H9 (cell line): ENCODE measurements at regions not wholly inside any gene's neighbourhood (a gene's known extent, or its start where the extent isn't known, plus 50 kb on each side); places are given as distances from the start of the nearest gene placed in this dataset.

ENCODE experiments used
- DNase-seq: peaks from one replicate; pipeline ENCODE4 v3.0.0-alpha.2; 2017
- H2AFZ ChIP-seq: one replicate; pipeline ENCODE4 v1.6.1; 2013; ENCODE audit warnings: mild to moderate bottlenecking, low read length, control low read depth, moderate library complexity
- H2AK5ac ChIP-seq: 2 replicates; pipeline ENCODE4 v1.6.1; 2013; ENCODE audit warnings: low read length, control low read depth, mixed read lengths; ENCODE audit not compliant: insufficient read length
- H2BK120ac ChIP-seq: one replicate; pipeline ENCODE4 v1.6.1; 2013; ENCODE audit warnings: low read depth, mild to moderate bottlenecking, low read length, control low read depth, inconsistent platforms; ENCODE audit not compliant: poor library complexity, severe bottlenecking
- H2BK12ac ChIP-seq: 2 replicates; pipeline ENCODE4 v1.6.1; 2013; ENCODE audit warnings: low read length, control low read depth, mixed read lengths, low read depth; ENCODE audit not compliant: insufficient read length
- H2BK15ac ChIP-seq: 2 replicates; pipeline ENCODE4 v1.6.1; 2013; ENCODE audit warnings: low read depth, low read length, control low read depth
- H2BK20ac ChIP-seq: one replicate; pipeline ENCODE4 v1.6.1; 2013; ENCODE audit warnings: low read depth, mild to moderate bottlenecking, low read length, control low read depth, inconsistent platforms; ENCODE audit not compliant: poor library complexity, severe bottlenecking
- H2BK5ac ChIP-seq: 2 replicates; pipeline ENCODE4 v1.6.1; 2013; ENCODE audit warnings: low read length, control low read depth, mixed read lengths; ENCODE audit not compliant: insufficient read length
- H3K14ac ChIP-seq: 2 replicates; pipeline ENCODE4 v1.6.1; 2013; ENCODE audit warnings: low read length, control low read depth; ENCODE audit not compliant: insufficient read depth
- H3K18ac ChIP-seq: 2 replicates; pipeline ENCODE4 v1.6.1; 2013; ENCODE audit warnings: low read depth, mild to moderate bottlenecking, mixed read lengths, low read length, control low read depth; ENCODE audit not compliant: insufficient read length
- H3K23ac ChIP-seq: 2 replicates; pipeline ENCODE4 v1.6.1; 2013; ENCODE audit warnings: low read length, control low read depth, mixed read lengths, low read depth; ENCODE audit not compliant: insufficient read length
- H3K23me2 ChIP-seq: 2 replicates; pipeline ENCODE4 v1.6.1; 2013; ENCODE audit warnings: low read depth, mild to moderate bottlenecking, mixed read lengths, low read length, control low read depth; ENCODE audit not compliant: insufficient read length, poor library complexity, severe bottlenecking
- H3K27ac ChIP-seq: 2 replicates; pipeline ENCODE4 v1.5.1; 2013; ENCODE audit warnings: low read length, control low read depth, mixed read lengths, low read depth; ENCODE audit not compliant: insufficient read length
- H3K27me3 ChIP-seq: 2 replicates; pipeline ENCODE4 v1.6.1; 2013; ENCODE audit warnings: low read length, control low read depth, inconsistent platforms; ENCODE audit not compliant: insufficient read depth
- H3K4ac ChIP-seq: 2 replicates; pipeline ENCODE4 v1.6.1; 2013; ENCODE audit warnings: low read depth, mild to moderate bottlenecking, control low read depth, inconsistent platforms, low read length, moderate library complexity
- H3K4me1 ChIP-seq: 2 replicates; pipeline ENCODE4 v1.6.1; 2013; ENCODE audit warnings: low read length, control low read depth, inconsistent platforms; ENCODE audit not compliant: insufficient read depth
- H3K4me2 ChIP-seq: 2 replicates; pipeline ENCODE4 v1.6.1; 2013; ENCODE audit warnings: low read length, control low read depth, mixed read lengths; ENCODE audit not compliant: insufficient read length, insufficient read depth
- H3K56ac ChIP-seq: 2 replicates; pipeline ENCODE4 v1.6.1; 2013; ENCODE audit warnings: low read depth, mild to moderate bottlenecking, mixed read lengths, low read length, control low read depth; ENCODE audit not compliant: insufficient read length
- H3K79me1 ChIP-seq: 2 replicates; pipeline ENCODE4 v1.6.1; 2013; ENCODE audit warnings: low read depth, mild to moderate bottlenecking, moderate library complexity, low read length, control low read depth, inconsistent platforms; ENCODE audit not compliant: insufficient read depth, poor library complexity, severe bottlenecking
- H3K79me2 ChIP-seq: 2 replicates; pipeline ENCODE4 v1.6.1; 2013; ENCODE audit warnings: low read length, control low read depth, inconsistent platforms; ENCODE audit not compliant: insufficient read depth
- H3K9ac ChIP-seq: 2 replicates; pipeline ENCODE4 v1.6.1; 2013; ENCODE audit warnings: low read length, control low read depth, mixed read lengths; ENCODE audit not compliant: insufficient read length; ENCODE audit errors: extremely low read depth
- H3K9me3 ChIP-seq: one replicate; pipeline ENCODE4 v1.6.1; 2013; ENCODE audit warnings: low read depth, low read length, inconsistent platforms; ENCODE audit not compliant: control insufficient read depth
- H3T11ph ChIP-seq: one replicate; pipeline ENCODE4 v1.6.1; 2013; ENCODE audit warnings: mild to moderate bottlenecking, low read length, control low read depth, inconsistent platforms
- H4K20me1 ChIP-seq: one replicate; pipeline ENCODE4 v1.6.1; 2013; ENCODE audit not compliant: control insufficient read depth, insufficient read length, insufficient read depth
- H4K5ac ChIP-seq: 2 replicates; pipeline ENCODE4 v1.6.1; 2013; ENCODE audit warnings: low read depth, mild to moderate bottlenecking, mixed read lengths, low read length, control low read depth; ENCODE audit not compliant: insufficient read length
- H4K8ac ChIP-seq: replicated peaks from 2 replicates; pipeline ENCODE4 v1.6.1; 2013; ENCODE audit warnings: low read length, control low read depth, mixed read lengths, low read depth; ENCODE audit not compliant: insufficient read length
- H4K91ac ChIP-seq: 2 replicates; pipeline ENCODE4 v1.6.1; 2013; ENCODE audit warnings: low read depth, mild to moderate bottlenecking, moderate library complexity, mixed read lengths, low read length, control low read depth; ENCODE audit not compliant: insufficient read length
- H3K27ac Mint-ChIP-seq, 3 experiments: 2 replicates in 2 of 3; 3 replicates in 1 of 3; pipeline ENCODE4 v1.8.0; 2020 to 2021; ENCODE audit warnings: mixed read lengths in 3 of 3, mild to moderate bottlenecking in 1 of 3, moderate library complexity in 1 of 3
- H3K27me3 Mint-ChIP-seq: 2 replicates; pipeline ENCODE4 v1.8.0; 2021; ENCODE audit warnings: low read depth, mild to moderate bottlenecking, moderate library complexity, mixed read lengths
- H3K36me3 Mint-ChIP-seq, 3 experiments: 2 replicates in 2 of 3; 3 replicates in 1 of 3; pipeline ENCODE4 v1.8.0; 2020 to 2021; ENCODE audit warnings: low read depth in 3 of 3, mixed read lengths in 3 of 3; ENCODE audit not compliant: insufficient read depth in 1 of 3
- H3K4me1 Mint-ChIP-seq, 2 experiments: 2 replicates each; pipeline ENCODE4 v1.8.0; 2020; ENCODE audit warnings: mixed read lengths in 2 of 2
- H3K4me3 Mint-ChIP-seq, 2 experiments: 2 replicates in 1 of 2; 3 replicates in 1 of 2; pipeline ENCODE4 v1.8.0; 2020 to 2021; ENCODE audit warnings: mild to moderate bottlenecking in 2 of 2, mixed read lengths in 2 of 2, moderate library complexity in 1 of 2
- H3K9me3 Mint-ChIP-seq, 2 experiments: 2 replicates in 1 of 2; 3 replicates in 1 of 2; pipeline ENCODE4 v1.8.0; 2020; ENCODE audit warnings: mild to moderate bottlenecking in 2 of 2, mixed read lengths in 2 of 2, moderate library complexity in 1 of 2
- WGBS: extraction: QIAGEN DNeasy Blood & Tissue Kit; methylation state at CpG from one replicate; pipeline ENCODE4 v1.1.7; 2013; ENCODE audit warnings: missing lambda C conversion rate, low lambda C conversion rate, mixed read lengths; ENCODE audit not compliant: insufficient read length; ENCODE audit errors: extremely low coverage; 5-methylcytosine and 5-hydroxymethylcytosine counted together
- TF ChIP-seq, protein P1 (sequence below): fragments of 200-600 bp; sonication (generic); conservative IDR thresholded peaks from 3 replicates; pipeline ENCODE4 v1.8.0; 2021; ENCODE audit warnings: antibody characterized with exemption, mild to moderate bottlenecking

- Histone ChIP-seq H3K4me2 (no peak overlapping the region), H2BK5ac (no peak overlapping the region), H3K56ac (no peak overlapping the region), H3K79me2 (no peaks in the 10 kb centered on the region), H4K91ac (no peak overlapping the region), H2BK12ac (no peak overlapping the region), H3K14ac (no peak overlapping the region), H4K5ac (no peak overlapping the region), H3K9me3 (no peaks in the 10 kb centered on the region), H2BK20ac (no peak overlapping the region), H4K8ac (no peak overlapping the region), H3K18ac (no peak overlapping the region), H3K27ac (no peak overlapping the region), H2AFZ (no peak overlapping the region), H3K23ac (no peak overlapping the region), H3K9ac (no peak overlapping the region), H3K4me1 (peaks cover 2% of the 10 kb centered on the region; the same call in 1 of the 2 replicates), H3K27me3 (0 out of 2 replicates have a peak, but pooled peaks cover 3% of the 10 kb centered on the region), H2BK120ac (no peak overlapping the region), H3K23me2 (no peaks in the 10 kb centered on the region), H2BK15ac (no peak overlapping the region), H2AK5ac (no peak overlapping the region), H3T11ph (no peak overlapping the region), H4K20me1 (no peaks in the 10 kb centered on the region), H3K4ac (no peak overlapping the region), H3K79me1 (no peaks in the 10 kb centered on the region)
- TF ChIP-seq, protein P1, sequence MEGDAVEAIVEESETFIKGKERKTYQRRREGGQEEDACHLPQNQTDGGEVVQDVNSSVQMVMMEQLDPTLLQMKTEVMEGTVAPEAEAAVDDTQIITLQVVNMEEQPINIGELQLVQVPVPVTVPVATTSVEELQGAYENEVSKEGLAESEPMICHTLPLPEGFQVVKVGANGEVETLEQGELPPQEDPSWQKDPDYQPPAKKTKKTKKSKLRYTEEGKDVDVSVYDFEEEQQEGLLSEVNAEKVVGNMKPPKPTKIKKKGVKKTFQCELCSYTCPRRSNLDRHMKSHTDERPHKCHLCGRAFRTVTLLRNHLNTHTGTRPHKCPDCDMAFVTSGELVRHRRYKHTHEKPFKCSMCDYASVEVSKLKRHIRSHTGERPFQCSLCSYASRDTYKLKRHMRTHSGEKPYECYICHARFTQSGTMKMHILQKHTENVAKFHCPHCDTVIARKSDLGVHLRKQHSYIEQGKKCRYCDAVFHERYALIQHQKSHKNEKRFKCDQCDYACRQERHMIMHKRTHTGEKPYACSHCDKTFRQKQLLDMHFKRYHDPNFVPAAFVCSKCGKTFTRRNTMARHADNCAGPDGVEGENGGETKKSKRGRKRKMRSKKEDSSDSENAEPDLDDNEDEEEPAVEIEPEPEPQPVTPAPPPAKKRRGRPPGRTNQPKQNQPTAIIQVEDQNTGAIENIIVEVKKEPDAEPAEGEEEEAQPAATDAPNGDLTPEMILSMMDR: no peak
- H3K4me1 Mint-ChIP-seq: peaks cover 0 to 3% of the 10 kb centered on the region in 2 experiments; a peak in 3 of 4 replicates
- H3K36me3 Mint-ChIP-seq: peaks cover 0 to 2% (median 0%) of the 10 kb centered on the region in 3 experiments; a peak in 1 of 7 replicates
- no CpG with 5 or more reads among the region's 4 CpGs for WGBS
- H3K27ac Mint-ChIP-seq: no peak overlapping the region
- H3K27me3 Mint-ChIP-seq: peaks cover 13% of the 10 kb centered on the region
- H3K4me3 Mint-ChIP-seq: no peak overlapping the region
- no peaks in the 10 kb centered on the region; a peak in 1 of 5 replicates for H3K9me3 Mint-ChIP-seq
- DNase-seq: no peak
These were observed 201.9 kb upstream of the SPRED2 start for GRCh38 chr2:65634304-65634703.
